ENCODE measurements at regions not wholly inside any gene's neighbourhood (a gene's known extent, or its start where the extent isn't known, plus 50 kb on each side); places are given as distances from the start of the nearest gene placed in this dataset.

DNA sequence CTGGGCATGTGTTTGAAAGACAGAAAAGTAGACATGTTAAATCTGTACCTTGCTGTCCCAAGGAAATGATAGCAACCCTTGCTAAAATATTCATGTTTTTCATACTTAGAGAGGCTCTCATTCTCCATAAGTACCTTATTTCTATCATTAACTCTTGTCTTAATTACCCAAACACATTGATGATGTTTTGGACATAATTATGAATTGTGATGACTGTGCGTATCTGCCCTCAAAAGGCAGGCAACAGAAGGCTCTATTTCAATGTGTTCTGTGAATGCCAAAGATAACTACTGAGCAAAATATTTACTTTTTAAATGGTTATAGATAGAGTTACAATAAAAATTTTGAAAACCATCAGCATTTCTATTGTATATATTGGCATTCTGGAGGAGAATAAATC is 1263.8 kb downstream of the ZPLD1 start:
- DNase-seq: no peak

DNA sequence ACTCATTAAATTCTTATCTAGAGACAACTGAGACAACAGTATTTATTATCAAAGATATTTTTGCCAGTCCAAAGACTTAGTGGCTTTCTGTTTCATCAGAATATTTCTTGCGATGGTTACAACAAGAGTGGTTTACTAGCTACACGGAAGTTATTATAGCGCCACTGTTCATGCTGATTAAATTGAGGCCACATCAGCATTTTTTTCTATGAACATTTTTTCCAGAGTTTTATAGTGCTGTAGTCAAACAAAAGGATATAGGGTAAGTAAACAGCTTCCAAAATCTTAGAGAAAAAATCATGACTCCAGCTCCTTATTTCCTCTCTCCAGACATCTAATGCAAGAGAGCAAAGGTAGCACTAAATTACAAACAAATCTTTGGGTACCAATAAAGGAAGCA is 1264.4 kb downstream of the ZPLD1 start:
- no peak for DNase-seq

GRCh38 chr3:103705641-103706040 is 1270.8 kb downstream of the ZPLD1 start:
- no peak for DNase-seq

DNA sequence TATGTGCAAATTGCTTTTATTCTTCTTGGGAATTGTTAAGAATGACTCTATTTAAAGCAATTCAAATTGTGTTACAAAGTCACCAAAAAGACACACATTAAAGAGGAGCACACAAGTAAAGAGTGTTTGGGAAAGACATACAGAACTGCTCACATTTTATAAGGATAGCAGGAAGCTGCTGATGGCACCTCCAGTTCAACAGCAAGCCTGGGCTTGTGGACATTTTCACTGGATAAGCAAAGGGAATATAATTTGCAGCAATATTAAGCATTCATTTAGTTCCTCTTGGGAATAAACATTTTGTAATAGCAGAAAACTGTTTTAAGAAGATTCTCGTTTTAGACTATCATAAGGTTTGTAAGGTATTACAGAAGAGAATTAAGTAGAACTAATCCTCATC is 1271.9 kb downstream of the ZPLD1 start:
- DNase-seq: no peak

- DNase-seq: no peak
Observed at GRCh38 chr3:103711670-103712069, 1276.9 kb downstream of the ZPLD1 start.

- DNase-seq: no peak
Observed at GRCh38 chr3:103712320-103713008, 1277.6 kb downstream of the ZPLD1 start.

GRCh38 chr3:103729547-103729946 is 1294.7 kb downstream of the ZPLD1 start:
- no peak for DNase-seq

GRCh38 chr3:103730744-103731143 is 1295.9 kb downstream of the ZPLD1 start:
- no peak for DNase-seq

- no peak for DNase-seq
Observed at GRCh38 chr3:103752986-103753385, 1318.2 kb downstream of the ZPLD1 start.

DNA sequence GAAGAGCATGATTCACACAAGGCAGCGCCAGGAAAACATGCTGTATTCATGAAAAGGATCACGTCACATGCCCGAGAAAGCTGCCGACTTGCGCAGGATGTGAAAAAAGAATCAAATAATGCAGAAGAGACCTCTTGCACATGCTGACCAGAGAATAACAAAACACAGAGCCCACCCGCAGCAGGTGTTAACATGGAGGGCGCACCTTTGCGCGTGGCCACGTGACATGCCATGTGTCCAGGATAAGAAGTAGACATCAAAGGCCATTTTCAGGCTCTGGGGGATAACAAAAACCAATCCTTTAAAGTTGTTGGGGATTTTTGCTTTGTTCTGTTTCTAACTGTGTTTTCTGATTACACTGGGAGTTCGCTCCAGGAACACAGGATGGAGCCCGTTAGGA is 1332.8 kb downstream of the ZPLD1 start:
- DNase-seq: no peak

GRCh38 chr3:103785017-103785416 is 1350.2 kb downstream of the ZPLD1 start:
- DNase-seq: no peak

DNA sequence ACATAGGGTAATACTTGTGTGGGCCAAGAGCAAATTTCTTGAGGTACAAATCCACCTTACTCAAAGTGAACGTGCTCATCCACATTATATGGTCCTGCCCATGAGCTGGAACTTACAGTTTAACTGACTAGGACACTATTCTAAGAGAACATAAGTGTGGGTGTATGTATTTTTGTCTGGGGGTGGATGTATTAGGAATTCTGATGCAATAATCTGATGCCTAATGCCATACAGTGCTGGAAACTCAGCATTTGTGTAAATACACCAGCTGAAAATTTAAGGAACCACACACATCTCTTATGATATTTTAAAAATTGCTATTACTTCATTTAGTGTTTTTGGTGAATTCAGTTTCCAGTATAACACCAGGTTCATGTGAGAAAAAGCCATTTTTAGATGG is 1350.7 kb downstream of the ZPLD1 start:
- no peak for DNase-seq

DNA sequence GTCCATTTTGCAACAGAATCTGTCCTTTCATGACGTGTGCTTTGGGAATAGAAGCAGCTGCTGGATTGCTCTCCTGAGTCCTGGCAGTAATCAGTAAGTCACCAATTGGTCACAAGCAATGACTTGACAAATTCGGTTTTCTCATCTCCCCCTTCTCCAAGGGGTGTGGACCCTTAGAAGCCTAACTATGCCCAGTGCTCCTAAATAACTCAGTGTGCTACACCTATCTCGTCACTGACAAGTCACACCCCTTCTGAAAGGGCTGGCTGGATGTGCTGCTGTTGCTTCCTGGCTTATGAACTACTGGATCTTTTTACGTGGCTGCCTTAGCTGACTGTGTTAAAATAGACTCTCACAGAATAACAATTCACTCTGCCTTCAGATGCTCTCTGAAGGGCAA is 1351.5 kb downstream of the ZPLD1 start:
- no peak for DNase-seq

DNA sequence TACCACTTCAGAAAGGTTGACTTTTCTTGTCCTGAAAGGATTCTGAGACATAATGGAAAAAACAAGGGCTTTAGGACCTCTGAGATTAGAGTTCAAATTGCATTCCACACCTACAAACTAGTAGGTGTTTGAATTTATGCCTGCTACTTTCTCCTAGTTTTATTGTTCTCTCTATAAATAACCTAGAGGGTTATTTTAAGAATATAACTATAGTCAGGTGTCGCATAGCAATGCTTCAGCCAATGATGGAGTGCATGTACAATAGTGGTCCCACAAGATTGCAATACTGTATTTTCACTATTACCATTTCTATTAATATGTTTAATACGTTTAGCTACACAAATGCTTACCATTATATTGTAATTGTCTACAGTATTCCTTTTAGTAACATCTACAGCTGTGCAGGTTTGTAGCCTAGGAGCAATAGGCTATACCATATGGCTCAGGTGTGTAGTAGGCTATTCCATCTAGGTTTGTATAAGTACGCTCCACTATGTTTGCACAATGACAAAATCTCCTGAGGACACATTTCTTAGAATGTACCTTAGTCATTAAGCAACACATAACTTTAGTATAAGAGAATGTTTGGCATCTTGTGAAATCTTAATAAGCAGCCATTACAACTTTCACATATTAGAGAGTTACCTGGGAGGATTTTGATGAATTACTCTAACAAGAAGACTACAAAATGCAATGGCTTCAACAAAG is 1352.5 kb downstream of the ZPLD1 start:
- no peak for DNase-seq

DNA sequence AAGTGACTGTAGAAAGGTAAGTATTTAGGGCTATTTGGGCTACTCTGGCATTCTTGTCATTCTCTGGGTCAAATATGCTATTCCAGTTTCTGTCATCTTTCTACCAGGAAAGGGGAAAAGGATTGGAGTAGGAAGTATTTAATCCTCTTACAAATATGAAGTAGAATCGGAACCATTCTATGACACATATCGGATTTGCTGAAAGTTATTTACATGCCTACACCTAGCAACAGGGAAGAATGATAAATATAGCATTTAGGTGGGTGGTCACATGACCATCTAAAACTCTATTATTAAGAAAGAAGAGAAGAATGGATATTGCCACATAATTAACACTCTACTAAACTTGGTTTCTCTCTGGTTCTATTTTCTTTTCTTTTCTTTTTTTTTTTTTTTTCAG is 1353.1 kb downstream of the ZPLD1 start:
- DNase-seq: no peak

DNA sequence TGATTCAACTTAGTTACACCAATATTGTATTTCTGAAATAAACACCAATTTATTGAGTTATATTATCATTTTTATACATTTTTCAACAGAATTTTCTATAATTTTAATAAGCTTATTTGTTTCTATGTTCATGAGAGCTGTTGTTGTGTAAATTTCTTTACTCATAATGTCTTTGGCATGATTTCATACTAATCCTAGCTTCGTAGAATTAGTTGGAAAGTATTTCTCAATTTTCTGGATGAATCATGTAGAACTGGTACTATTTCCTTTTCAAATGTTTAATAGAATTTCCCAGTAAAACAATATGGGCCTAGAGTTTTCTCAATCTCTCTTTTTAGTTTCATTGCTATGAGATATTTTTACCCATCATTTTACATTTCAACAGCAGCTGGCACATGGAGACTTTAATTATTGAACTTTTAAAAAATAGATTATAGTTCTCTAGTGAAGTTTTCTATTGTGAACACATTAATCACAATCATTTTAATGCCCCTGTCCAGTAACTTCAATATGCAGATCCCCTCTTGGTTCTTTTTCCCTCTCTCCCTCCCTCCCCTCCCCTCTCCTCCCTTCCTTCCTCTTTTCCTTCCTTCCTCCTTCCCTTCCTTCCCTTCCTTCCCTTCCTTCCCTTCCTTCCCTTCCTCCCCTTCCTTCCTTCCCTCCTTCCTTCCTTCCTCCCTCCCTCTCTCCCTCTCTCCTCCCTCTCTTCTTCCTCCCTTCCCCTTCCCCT is 1357.1 kb downstream of the ZPLD1 start:
- DNase-seq: no peak

- DNase-seq: no peak
Observed at GRCh38 chr3:103794656-103795055, 1359.8 kb downstream of the ZPLD1 start.

DNA sequence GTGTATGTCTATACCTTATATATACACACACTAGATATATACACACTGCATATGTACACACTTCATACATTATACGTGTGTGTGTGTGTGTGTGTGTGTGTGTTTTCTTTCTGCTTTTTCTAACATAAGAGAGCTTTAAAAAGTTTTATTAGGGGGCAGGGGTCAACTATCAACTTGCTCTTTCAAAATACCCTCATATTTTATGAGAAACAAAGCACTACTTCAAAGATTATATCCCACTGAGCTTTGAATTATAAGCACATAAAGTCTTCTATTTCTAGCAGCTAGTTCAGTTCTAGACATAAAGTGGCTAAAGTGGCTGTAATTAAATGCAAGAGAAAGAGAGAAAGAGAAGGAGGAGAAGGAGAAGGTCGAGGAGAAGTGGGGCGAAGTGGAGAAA is 1361.3 kb downstream of the ZPLD1 start:
- no peak for DNase-seq

- no peak for DNase-seq
Observed at GRCh38 chr3:103803787-103804186, 1369.0 kb downstream of the ZPLD1 start.

- no peak for DNase-seq
Observed at GRCh38 chr3:103810167-103810566, 1375.4 kb downstream of the ZPLD1 start.

GRCh38 chr3:103813955-103814354 is 1379.1 kb downstream of the ZPLD1 start:
- DNase-seq: no peak

GRCh38 chr3:103818398-103818797 is 1383.6 kb downstream of the ZPLD1 start:
- no peak for DNase-seq

GRCh38 chr3:103818800-103819199 is 1384.0 kb downstream of the ZPLD1 start:
- no peak for DNase-seq

GRCh38 chr3:103825586-103825985 is 1390.8 kb downstream of the ZPLD1 start:
- no peak for DNase-seq
